HCEC 1CT (cell line): ENCODE measurements at regions not wholly inside any gene's neighbourhood (a gene's known extent, or its start where the extent isn't known, plus 50 kb on each side); places are given as distances from the start of the nearest gene placed in this dataset.
"Not testable (repeated sequence)": the region's sequence is repeated elsewhere in the genome, so short reads cannot be mapped to it uniquely, and the experiment has no call there.

Experiments
- DNase-seq: peaks from one replicate; pipeline ENCODE4 v3.0.0-alpha.2; 2017

DNA sequence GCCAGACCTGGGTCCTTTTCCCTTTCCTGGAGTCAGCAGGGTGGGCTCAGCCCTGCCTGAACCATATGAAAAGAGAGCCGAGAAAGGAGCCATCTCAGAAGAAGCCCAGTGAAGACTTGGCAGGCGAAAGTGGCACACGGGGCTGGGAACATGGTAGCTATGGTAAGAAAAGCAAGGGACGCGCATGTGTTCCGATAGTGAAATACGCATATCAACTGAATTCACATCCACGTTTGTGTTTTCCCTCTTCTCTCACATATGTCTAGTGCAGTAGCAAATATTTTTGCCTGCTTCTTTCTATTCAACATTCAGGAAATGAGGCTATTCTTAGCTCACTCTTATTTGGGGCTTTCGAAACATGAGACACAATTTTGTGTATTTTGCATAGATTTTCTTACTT is 54.1 kb upstream of the PEG3 start:
- no peak for DNase-seq

DNA sequence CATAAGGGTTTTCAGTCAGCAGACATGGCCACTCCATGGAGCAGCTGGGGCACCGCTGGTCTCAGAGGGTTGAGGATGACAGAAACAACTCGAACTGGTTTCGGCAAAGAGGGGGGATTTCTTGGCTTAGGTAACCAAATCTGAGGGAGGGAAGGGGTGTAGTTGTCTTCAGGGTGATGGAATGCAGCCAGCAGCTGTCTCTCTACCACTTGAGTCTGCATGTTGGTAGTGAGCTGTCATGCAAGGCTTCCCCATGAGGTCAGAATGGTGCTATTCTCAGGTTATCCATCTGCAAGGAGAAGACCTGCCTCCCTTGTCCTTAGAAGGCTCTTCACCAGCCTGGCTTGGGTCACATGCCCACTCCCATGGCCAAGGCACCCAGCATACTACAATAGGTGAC is 55.6 kb upstream of the PEG3 start:
- DNase-seq: no peak

DNA sequence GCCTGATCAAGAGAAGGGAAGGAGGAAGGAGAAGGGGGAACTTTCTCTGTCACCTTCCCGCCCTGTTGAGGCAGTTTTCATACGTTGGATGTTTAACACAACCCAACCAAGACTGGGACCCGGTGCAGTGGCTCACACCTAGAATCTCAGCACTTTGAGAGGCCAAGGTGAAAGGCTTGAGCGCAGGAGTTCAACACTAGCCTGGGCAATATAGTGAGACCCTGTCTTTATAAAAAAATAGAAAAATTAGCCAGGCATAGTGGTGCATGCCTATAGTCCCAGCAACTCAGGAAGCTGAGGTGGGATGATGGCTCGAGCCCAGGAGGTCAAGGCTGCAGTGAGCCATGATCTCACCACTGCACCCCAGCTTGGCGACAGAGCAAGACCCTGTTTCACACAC is 59.4 kb upstream of the PEG3 start:
- DNase-seq: no peak

GRCh38 chr19:56900573-56901097 is 60.1 kb upstream of the PEG3 start:
- no peak for DNase-seq

DNA sequence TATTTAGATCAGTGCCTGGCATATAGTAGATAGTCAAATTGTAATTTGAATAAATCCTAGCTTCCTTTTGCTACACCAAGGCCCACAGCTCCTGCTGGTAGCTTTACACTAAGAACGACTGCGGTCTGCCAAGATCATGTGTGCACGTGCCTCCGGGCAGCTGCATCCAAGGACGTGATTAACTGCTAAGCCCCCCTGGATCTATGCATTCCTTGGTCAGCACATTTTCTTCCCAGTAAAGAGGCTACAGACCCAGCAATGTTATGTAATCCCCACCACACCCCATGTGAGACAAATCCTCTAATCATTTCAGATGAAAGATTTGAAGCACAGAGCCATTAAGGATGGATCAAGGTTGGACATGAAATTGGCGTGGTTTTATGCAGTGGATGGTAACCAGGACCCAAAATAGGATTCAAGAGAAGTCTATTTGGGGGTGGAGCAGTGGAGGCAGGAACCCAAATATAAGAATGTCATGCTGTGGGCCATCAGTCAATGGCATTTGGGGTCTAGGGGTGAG is 65.2 kb upstream of the PEG3 start:
- DNase-seq: no peak

DNA sequence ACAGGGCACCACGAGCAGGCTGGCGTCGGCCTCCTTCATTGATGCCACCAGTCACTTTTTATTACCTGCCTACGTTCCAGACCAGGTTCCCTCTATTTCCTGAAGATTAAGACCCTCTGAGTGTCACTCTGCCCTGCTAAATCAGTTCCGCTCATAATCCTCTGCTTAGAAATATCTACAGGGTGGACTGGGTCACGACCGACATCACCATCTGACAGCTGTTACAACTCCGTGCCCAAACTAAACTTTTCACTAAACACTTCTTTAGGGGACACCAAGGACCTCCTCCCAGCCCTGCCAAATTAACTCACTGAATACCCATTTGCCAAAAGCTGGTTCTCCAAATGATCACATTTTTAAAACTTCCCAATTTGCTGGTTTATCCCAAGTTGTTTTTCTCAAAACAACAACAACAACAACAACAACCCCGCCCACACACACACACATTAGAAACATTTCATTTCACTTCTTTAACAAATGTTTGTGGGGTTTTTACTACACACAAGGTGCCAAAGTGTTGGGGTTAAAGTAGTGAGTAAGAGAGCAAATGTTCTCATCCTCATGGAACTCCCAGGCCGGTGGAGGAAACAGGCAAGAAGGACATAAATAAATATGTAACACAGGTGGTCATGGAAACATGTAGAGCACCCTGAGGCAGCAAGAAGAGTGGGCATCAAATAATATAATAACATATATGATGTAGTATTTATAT is 72.0 kb upstream of the PEG3 start:
- no peak for DNase-seq

- DNase-seq: not testable (repeated sequence)
Observed at GRCh38 chr19:56913113-56913455, 72.6 kb upstream of the PEG3 start.

DNA sequence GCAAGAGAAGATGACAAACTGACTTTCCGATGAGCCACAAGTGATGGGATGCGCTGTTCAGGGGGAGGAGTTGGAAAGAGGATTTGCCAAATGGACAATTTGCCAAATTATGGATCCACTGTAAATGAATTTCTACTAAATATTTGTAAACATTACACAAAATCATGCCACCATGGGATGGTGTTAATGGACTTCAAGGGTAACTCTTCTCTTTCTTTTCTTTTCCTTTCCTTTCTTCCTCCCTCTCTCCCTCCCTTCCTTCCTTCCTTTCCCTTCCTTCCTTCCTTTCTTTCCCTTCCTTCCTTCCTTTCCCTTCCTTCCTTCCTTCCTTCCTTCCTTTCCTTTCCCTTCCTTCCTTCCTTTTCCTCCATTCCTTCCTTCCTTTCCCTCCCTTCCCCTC is 76.0 kb upstream of the PEG3 start:
- no peak for DNase-seq

GRCh38 chr19:56917529-56917928 is 77.0 kb upstream of the PEG3 start:
- no peak for DNase-seq

- DNase-seq: no peak
Observed at GRCh38 chr19:56917998-56918397, 77.5 kb upstream of the PEG3 start.

DNA sequence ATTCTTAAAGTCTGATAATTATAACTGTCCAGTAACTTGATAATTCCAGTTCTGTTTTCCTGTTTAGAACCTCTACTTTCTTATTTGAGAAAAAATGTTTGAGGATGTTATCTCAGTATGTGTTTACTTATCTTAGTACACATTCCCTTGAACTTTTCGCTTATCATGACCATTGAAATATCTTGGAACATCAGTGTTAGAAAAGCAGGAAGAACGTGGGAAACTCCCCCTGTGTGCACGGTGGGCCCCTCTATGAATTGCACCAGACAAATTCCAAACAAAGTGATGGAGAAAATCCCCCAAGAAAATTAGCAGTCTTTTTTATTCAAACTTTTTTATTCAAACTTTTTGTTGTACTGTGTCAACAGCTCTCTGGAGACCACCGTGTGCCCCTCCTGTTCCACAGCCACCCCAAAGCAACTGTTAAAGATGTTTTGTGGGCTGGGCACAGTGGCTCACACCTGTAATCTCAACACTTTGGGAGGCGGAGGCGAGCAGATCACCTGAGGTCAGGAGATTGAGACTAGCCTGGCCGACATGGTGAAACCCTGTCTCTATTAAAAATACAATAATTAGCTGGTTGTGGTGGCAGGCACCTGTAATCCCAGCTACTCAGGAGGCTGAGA is 78.3 kb upstream of the PEG3 start:
- no peak for DNase-seq

- DNase-seq: no peak
Observed at GRCh38 chr19:56919308-56919995, 78.9 kb upstream of the PEG3 start.

GRCh38 chr19:56926094-56926493 is 85.6 kb upstream of the PEG3 start:
- not testable (repeated sequence) for DNase-seq

- no peak for DNase-seq
Observed at GRCh38 chr19:56927294-56927693, 86.8 kb upstream of the PEG3 start.

GRCh38 chr19:56927791-56928207 is 87.3 kb upstream of the PEG3 start:
- no peak for DNase-seq

GRCh38 chr19:56930647-56931535 is 90.4 kb upstream of the PEG3 start:
- no peak for DNase-seq

- DNase-seq: no peak
Observed at GRCh38 chr19:56933014-56933705, 92.6 kb upstream of the PEG3 start.

DNA sequence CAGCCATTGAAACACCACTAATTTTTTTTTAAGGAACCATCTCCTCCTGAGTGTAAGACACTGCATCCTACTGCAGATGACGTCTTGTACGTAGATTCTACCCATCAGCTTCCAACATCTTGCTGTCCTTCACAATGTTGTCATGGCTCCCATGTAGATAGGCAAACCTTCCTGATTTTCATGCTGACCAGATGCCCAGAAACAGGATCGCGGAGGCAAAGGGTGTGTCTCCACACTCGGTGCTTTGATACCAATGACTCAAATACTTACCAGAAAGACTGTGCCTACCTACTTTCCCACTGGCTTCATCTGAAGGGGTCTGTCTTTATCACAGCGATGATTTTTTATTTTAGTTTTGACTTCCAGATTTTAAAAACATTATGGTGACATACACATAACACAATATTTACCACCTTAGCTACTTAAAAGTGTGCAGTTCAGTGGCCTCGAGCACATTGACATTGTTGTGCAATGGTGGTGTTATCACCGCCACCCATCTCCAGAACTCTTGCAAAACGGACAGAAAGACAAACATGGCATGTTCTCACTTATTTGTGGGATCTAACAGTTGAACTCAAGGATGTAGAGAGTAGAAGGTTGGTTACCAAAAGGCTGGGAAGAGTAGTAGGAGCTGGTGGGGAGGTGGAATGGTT is 94.0 kb upstream of the PEG3 start:
- DNase-seq: no peak

DNA sequence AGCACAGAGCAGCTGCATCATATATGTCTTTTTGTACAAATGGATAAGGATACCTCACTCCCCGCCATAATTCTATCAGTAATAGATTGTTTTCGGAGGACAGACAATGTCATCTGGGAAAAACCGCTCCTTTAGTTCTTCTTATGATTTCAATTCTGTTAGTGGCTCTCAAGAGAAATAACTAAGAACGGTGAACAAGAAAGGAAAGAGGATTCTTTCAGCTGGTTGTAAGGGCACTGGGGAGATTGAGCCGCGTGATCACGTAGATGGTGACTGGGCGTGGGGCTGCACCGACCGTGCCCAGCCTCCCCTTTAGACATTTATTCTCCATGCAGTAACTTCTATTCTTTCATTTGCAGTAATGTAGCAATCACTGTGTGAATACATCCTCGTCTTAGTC is 99.4 kb upstream of the PEG3 start:
- no peak for DNase-seq

- DNase-seq: no peak
Observed at GRCh38 chr19:56942756-56943155, 102.2 kb upstream of the PEG3 start.

GRCh38 chr19:56946159-56946558 is 105.6 kb upstream of the PEG3 start:
- DNase-seq: no peak

DNA sequence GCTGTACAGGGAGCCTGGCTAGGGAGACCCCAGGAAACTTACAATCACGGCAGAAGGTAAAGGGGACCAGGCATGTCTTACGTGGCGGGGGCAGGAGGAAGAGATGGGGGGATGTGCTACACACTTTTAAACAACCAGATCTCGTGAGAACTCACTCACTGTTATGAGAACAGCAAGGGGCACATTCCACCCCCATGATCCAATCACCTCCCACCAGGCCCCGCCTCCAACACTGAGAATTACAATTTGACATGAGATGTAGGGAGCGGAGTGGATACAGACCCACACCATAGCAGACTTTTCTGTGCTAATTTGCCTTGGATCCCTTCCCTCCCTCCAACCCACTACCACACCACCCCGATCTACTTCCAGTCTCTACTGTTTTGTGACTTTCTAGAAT is 106.7 kb upstream of the PEG3 start:
- DNase-seq: no peak
